ENCODE measurements at regions not wholly inside any gene's neighbourhood (a gene's known extent, or its start where the extent isn't known, plus 50 kb on each side); places are given as distances from the start of the nearest gene placed in this dataset.

DNA sequence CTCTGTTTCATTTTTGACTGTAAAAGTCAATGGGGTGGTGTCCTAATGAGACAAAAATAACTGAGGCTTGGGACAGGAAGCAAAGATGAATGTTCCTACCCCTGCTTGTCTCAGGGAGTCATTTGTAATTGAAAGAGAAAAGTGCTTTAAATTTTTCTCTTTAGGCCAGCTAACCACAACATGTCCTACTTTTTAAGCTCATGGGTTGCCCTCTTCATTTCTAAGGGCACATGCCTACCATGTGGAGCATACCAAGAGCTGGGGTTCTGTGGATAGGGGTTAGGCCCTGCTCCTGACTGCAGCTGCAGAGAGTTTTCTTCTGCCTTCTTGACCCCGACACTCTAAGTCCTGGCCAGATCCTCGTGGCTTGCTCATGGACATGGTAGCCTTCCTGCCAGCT, 96.8 kb upstream of the ARL4C start:
- no peak for TF ChIP-seq ZNF274 (IDR thresholded peaks at IDR 0.05; ENCODE audit: low read depth, low read length)
- TF ChIP-seq YY1 (IDR thresholded peaks at IDR 0.05; ENCODE audit: insufficient read depth, insufficient read length): no peak
- no peak for TF ChIP-seq SUZ12 (IDR thresholded peaks at IDR 0.05; ENCODE audit: extremely low read depth, insufficient read depth, insufficient read length)

All from NT2/D1 (cell line).